ENCODE measurements at regions not wholly inside any gene's neighbourhood (a gene's known extent, or its start where the extent isn't known, plus 50 kb on each side); places are given as distances from the start of the nearest gene placed in this dataset.
"Not testable (repeated sequence)": the region's sequence is repeated elsewhere in the genome, so short reads cannot be mapped to it uniquely, and the experiment has no call there.

- in situ Hi-C loops (cut with MboI; ENCODE audit: low pct_unique_long_range_greater_than_20kb, low sequenced_read_pairs), result no loop called here
- DNase-seq, result no peak
Measured at GRCh38 chr20:63145156-63145555, 70.8 kb downstream of the YTHDF1 start.

GRCh38 chr20:63142933-63143332 lies 73.0 kb downstream of the YTHDF1 start:
- in situ Hi-C loops (cut with MboI; ENCODE audit: low pct_unique_long_range_greater_than_20kb, low sequenced_read_pairs), result no loop called here
- no peak for DNase-seq

GRCh38 chr20:63141531-63141930 lies 74.4 kb downstream of the YTHDF1 start:
- in situ Hi-C loops (cut with MboI; ENCODE audit: low pct_unique_long_range_greater_than_20kb, low sequenced_read_pairs), result no loop called here
- DNase-seq, result no peak

- in situ Hi-C loops (cut with MboI; ENCODE audit: low pct_unique_long_range_greater_than_20kb, low sequenced_read_pairs), result no loop called here
Measured at GRCh38 chr20:63140514-63141433, 75.2 kb downstream of the YTHDF1 start.

GRCh38 chr20:63139837-63140236 lies 76.1 kb downstream of the YTHDF1 start:
- in situ Hi-C loops (cut with MboI; ENCODE audit: low pct_unique_long_range_greater_than_20kb, low sequenced_read_pairs), result no loop called here
- DNase-seq, result no peak

More at GRCh38 chr20:63140514-63141433, 75.2 kb downstream of the YTHDF1 start:
- no peak for DNase-seq

- DNase-seq, result no peak
- in situ Hi-C loops (cut with MboI; ENCODE audit: low pct_unique_long_range_greater_than_20kb, low sequenced_read_pairs), result no loop called here
Measured at GRCh38 chr20:63139356-63139755, 76.6 kb downstream of the YTHDF1 start.

GRCh38 chr20:63138855-63139341 lies 77.0 kb downstream of the YTHDF1 start:
- in situ Hi-C loops (cut with MboI; ENCODE audit: low pct_unique_long_range_greater_than_20kb, low sequenced_read_pairs), result no loop called here
- DNase-seq, result no peak

GRCh38 chr20:63137851-63138415 lies 78.0 kb downstream of the YTHDF1 start:
- no peak for DNase-seq
- in situ Hi-C loops (cut with MboI; ENCODE audit: low pct_unique_long_range_greater_than_20kb, low sequenced_read_pairs), result no loop called here

GRCh38 chr20:63136296-63136695 lies 79.6 kb downstream of the YTHDF1 start:
- in situ Hi-C loops (cut with MboI; ENCODE audit: low pct_unique_long_range_greater_than_20kb, low sequenced_read_pairs), result no loop called here
- no peak for DNase-seq

GRCh38 chr20:63135411-63135810 lies 80.5 kb downstream of the YTHDF1 start:
- in situ Hi-C loops (cut with MboI; ENCODE audit: low pct_unique_long_range_greater_than_20kb, low sequenced_read_pairs), result no loop called here
- no peak for DNase-seq

- in situ Hi-C loops (cut with MboI; ENCODE audit: low pct_unique_long_range_greater_than_20kb, low sequenced_read_pairs); DNase-seq: not testable (repeated sequence)
Measured at GRCh38 chr20:63134711-63135361, 81.1 kb downstream of the YTHDF1 start.

GRCh38 chr20:63134201-63134612 lies 81.7 kb downstream of the YTHDF1 start:
- in situ Hi-C loops (cut with MboI; ENCODE audit: low pct_unique_long_range_greater_than_20kb, low sequenced_read_pairs), result no loop called here
- no peak for DNase-seq

- in situ Hi-C loops (cut with MboI; ENCODE audit: low pct_unique_long_range_greater_than_20kb, low sequenced_read_pairs), result no loop called here
- DNase-seq, result no peak
Measured at GRCh38 chr20:63133481-63134091, 82.3 kb downstream of the YTHDF1 start.

- in situ Hi-C loops (cut with MboI; ENCODE audit: low pct_unique_long_range_greater_than_20kb, low sequenced_read_pairs), result no loop called here
- no peak for DNase-seq
Measured at GRCh38 chr20:63132715-63133471, 83.0 kb downstream of the YTHDF1 start.

- DNase-seq, result no peak
- in situ Hi-C loops (cut with MboI; ENCODE audit: low pct_unique_long_range_greater_than_20kb, low sequenced_read_pairs), result no loop called here
Measured at GRCh38 chr20:63132131-63132714, 83.7 kb downstream of the YTHDF1 start.

GRCh38 chr20:63130658-63131577 lies 85.0 kb downstream of the YTHDF1 start:
- DNase-seq, result no peak
- in situ Hi-C loops (cut with MboI; ENCODE audit: low pct_unique_long_range_greater_than_20kb, low sequenced_read_pairs), result no loop called here

GRCh38 chr20:63129991-63130657 lies 85.8 kb downstream of the YTHDF1 start:
- in situ Hi-C loops (cut with MboI; ENCODE audit: low pct_unique_long_range_greater_than_20kb, low sequenced_read_pairs), result no loop called here
- no peak for DNase-seq

Data from KBM-7 (cell line).